ENCODE measurements at regions not wholly inside any gene's neighbourhood (a gene's known extent, or its start where the extent isn't known, plus 50 kb on each side); places are given as distances from the start of the nearest gene placed in this dataset.

GRCh38 chr11:110787680-110788079, 75.4 kb upstream of the ARHGAP20 start:
- DNase-seq (ENCODE audit: low read depth, low spot score): no peak

GRCh38 chr11:110786226-110786902, 74.1 kb upstream of the ARHGAP20 start:
- DNase-seq (ENCODE audit: low read depth, low spot score): no peak

DNA sequence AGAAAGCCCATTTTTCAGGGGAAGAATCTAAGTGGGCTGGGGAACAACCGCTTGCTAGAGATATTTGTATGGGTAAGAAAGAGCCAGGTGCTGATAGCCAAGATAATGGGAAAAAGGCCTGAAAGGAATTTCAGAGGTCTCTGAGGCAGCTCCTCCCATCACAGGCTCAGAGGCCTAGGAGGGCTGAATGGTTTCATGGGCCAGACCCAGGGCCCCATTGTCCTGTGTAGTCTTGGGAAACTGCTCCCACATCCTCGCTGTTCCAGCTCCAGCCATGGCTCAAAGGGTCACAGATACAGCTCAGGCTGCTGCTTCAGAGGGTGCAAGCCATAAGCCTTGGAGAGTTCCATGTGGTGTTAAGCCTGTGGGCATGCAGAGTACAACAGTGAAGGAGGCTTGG, 73.2 kb upstream of the ARHGAP20 start:
- DNase-seq (ENCODE audit: low read depth, low spot score): no peak

- DNase-seq (ENCODE audit: low read depth, low spot score): no peak
Observed at GRCh38 chr11:110782616-110783015, 70.4 kb upstream of the ARHGAP20 start.

GRCh38 chr11:110779108-110779507, 66.9 kb upstream of the ARHGAP20 start:
- no peak for DNase-seq (ENCODE audit: low read depth, low spot score)

DNA sequence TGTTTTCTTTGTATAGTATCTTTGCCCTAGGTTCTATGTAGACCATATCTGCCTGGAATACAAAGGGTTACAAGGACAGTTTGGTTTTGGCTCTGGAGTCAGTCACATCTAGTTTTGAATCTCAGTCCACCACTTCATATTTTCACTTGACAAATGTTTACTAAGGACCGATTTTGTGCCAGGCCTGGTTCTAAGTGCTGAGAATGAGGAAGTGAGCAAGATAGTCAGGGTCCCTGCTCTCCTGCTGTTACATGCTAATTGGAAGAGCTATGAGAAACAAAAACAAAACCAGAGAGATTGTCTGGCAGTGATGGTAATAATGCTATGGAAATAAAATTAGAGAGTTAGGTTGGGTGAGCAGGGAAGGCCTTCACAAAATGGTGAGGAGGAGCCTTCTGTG, 66.1 kb upstream of the ARHGAP20 start:
- DNase-seq (ENCODE audit: low read depth, low spot score): no peak

GRCh38 chr11:110777775-110778174, 65.5 kb upstream of the ARHGAP20 start:
- DNase-seq (ENCODE audit: low read depth, low spot score): peak; percentile 74

DNA sequence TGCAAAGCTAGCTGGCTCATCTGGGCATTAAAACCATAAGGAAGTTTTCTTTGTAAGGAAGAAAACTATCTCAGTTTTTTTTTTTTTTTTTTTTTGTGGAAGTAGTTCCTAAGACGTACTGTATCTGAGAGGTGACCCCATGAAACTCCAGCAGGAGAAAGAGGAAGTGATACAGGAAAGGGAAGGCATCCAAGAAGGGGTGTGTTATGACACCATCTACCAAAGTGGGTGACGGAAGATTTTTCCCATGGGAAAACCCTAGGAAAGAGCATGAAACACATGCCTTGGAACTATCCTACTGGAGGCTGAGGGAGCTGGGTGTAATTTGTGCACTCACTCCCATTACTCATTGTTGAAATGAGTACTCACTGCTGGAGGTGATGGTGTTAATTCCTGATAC, 63.8 kb upstream of the ARHGAP20 start:
- DNase-seq (ENCODE audit: low read depth, low spot score): no peak

DNA sequence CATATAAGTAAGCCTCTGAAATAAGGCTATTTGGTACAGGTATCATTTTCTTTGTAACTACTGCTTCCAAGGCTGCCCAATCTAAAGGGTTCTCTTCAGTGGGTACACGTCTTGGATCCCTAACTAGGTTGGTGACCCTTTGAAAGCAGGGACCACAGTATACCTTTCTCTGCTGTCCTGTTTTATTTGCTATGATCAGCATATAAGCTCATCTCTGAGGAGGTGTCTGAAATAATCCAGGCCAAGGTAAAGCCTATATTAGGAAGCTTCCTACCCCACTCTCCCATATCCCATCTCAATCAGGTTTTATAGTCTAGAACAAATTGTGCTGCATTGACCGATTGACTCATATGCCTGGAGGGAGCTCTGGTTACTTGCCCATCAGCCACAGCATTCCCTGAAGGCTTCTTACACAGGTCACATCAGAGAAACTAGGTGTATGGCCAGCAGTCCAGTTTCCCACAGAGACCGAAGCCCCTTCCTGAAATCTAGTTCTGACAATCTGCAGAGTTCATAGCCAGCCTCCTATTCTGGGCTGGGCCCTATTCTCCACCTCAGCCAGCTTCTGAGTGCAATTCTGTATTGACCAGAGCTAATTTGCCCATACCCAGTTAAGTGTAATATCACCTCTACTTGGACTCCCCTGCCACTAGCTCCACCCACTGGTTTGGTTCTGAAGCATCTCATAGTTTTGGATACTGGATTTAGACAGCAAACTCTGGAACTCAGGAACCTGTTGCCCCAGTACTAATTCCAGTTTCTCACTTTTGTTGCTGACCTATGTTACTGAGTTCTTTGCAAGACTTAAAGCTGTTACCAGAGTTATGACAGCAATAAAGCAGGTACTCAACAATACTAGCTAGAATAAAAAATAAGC, 62.1 kb upstream of the ARHGAP20 start:
- peak; percentile 34 for DNase-seq (ENCODE audit: low read depth, low spot score)

- no peak for DNase-seq (ENCODE audit: low read depth, low spot score)
Observed at GRCh38 chr11:110773442-110773841, 61.2 kb upstream of the ARHGAP20 start.

DNA sequence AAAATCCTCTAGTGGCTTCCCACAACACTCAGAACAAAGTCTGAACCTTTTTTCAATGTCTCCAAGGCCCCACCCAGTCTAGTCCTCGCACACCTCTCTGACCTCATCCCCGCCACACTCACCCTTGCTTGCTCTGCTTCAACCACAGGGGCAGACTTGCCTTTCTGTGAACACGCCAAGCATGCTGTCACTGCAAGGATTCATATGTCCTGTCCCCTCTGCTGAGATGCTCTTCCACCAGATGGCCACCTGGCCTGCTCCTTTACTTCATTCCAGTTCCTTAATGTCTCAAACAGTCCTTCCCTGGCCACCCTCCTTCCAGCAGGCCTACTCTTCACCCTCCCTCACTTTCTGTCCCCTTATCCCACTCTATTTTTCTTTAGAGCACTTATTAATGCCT, 60.6 kb upstream of the ARHGAP20 start:
- DNase-seq (ENCODE audit: low read depth, low spot score): no peak

GRCh38 chr11:110766316-110766715, 54.1 kb upstream of the ARHGAP20 start:
- no peak for DNase-seq (ENCODE audit: low read depth, low spot score)

DNA sequence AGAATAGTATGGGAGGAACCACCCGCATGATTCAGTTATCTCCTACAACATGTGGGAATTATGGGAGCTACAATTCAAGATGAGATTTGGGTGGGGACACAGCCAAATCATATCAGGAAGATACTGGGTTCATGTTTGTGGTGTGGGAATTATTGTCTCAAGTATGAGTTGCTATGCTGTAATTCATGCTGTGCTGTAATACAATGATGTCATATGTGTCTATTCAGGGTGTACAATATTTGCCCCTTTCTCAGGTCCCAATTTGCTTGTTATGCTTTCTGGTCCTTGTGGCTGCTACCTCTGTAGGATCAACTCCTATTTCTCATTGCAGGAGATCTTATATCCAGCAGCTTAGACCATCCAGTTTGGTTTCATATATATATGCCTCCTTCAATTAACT, 52.2 kb upstream of the ARHGAP20 start:
- DNase-seq (ENCODE audit: low read depth, low spot score): no peak

DNA sequence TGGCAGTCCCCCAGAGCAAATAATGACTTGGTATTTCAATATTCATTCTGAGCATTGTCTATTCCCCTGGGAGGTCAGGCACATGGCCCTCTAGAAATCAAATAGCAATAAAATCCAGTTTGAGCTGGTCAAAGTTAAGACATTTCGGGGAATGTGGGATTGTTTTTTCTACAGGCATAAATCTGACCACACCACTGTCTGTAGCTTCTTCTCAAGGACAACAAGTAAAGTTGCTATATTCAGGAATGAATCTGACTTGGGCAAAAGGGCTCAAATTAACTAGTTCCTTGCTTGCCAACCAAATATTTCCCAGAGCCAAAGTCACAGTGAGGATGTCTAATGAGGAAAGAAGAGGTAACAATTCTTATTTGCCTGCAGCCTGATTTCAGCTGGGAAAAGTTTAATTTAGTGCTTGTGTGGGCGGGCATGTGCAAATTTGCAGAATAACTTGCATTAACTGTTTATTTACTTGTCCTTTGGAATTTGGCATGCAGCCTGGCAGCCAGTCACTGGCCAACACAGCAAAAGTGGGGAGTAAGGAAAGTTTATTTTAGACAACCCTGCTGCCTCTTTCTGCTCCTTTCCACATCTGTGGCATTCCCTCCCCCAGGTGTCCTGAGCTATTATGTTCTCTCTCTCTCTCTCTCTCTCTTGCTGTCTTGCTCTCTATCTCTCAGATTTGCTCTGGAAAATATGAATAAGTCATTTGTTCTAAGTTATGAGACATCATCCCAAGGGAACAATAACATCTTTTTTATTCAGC, 51.2 kb upstream of the ARHGAP20 start:
- DNase-seq (ENCODE audit: low read depth, low spot score): peak; percentile 87

GRCh38 chr11:110762590-110762989, 50.4 kb upstream of the ARHGAP20 start:
- no peak for DNase-seq (ENCODE audit: low read depth, low spot score)
